Prostate gland (tissue), 2 donors: ENCODE measurements at regions not wholly inside any gene's neighbourhood (a gene's known extent, or its start where the extent isn't known, plus 50 kb on each side); places are given as distances from the start of the nearest gene placed in this dataset.

ENCODE experiments used
- POLR2A ChIP-seq: fragments of 450-650 bp; IDR thresholded peaks from one replicate; pipeline ENCODE4 v1.6.1; 2016; ENCODE audit warnings: antibody characterized with exemption, mild to moderate bottlenecking
- TF ChIP-seq, protein P1 (sequence below), 4 experiments: fragments of 200-600 bp in 2 of 4; fragments of 450-650 bp in 2 of 4; sonication (generic) in 2 of 4; IDR thresholded peaks; 1 replicate in 3 of 4; 2 replicates in 1 of 4; pipeline ENCODE4 v1.5.1; 2016 to 2019; ENCODE audit warnings: antibody characterized with exemption in 4 of 4, mild to moderate bottlenecking in 2 of 4, moderate library complexity in 2 of 4

DNA sequence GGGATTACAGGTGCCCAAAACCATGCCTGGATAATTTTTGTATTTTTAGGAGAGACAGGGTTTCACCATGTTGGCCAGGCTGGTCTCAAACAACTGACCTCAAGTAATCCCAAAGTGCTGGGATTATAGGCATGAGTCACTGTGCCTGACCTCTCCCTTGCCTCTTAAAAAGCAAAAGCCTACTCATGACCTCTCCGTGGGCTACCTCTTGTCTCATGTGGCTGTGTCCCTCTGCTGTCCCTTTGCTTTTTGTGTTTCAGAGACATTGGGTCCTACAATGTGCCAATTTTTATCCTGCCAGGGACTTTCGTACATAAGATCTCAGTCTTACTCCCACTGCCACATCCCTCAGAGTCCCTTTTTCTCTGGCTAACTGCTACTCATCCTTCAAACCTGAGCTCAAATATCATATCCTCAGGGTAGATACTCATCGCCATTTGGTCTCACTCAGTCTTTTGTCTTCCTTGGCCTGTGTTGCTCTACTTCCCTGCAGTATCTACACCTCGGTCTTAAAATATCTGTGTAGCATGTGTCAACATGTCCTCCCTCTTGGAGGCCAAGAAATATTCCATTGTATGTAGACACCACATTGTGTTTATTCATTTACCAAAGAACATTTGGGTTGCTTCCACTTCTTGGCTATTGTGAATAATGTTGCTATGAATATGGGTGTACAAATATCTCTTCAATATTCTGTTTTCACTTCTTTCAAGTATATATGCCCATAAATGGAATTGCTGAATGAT, 465.0 kb upstream of the KLF6 start:
- TF ChIP-seq, protein P1, sequence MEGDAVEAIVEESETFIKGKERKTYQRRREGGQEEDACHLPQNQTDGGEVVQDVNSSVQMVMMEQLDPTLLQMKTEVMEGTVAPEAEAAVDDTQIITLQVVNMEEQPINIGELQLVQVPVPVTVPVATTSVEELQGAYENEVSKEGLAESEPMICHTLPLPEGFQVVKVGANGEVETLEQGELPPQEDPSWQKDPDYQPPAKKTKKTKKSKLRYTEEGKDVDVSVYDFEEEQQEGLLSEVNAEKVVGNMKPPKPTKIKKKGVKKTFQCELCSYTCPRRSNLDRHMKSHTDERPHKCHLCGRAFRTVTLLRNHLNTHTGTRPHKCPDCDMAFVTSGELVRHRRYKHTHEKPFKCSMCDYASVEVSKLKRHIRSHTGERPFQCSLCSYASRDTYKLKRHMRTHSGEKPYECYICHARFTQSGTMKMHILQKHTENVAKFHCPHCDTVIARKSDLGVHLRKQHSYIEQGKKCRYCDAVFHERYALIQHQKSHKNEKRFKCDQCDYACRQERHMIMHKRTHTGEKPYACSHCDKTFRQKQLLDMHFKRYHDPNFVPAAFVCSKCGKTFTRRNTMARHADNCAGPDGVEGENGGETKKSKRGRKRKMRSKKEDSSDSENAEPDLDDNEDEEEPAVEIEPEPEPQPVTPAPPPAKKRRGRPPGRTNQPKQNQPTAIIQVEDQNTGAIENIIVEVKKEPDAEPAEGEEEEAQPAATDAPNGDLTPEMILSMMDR (IDR thresholded peaks at IDR 0.05) = no peak
- no peak for TF ChIP-seq POLR2A
